ENCODE measurements at regions not wholly inside any gene's neighbourhood (a gene's known extent, or its start where the extent isn't known, plus 50 kb on each side); places are given as distances from the start of the nearest gene placed in this dataset.

GRCh38 chr11:80173371-80174136 is 732.7 kb upstream of the TENM4 start:
- DNase-seq: no peak

GRCh38 chr11:80168796-80169195 is 728.0 kb upstream of the TENM4 start:
- no peak for DNase-seq

GRCh38 chr11:80167766-80168165 is 726.9 kb upstream of the TENM4 start:
- no peak for DNase-seq

- no peak for DNase-seq
Observed at GRCh38 chr11:80165744-80166143, 724.9 kb upstream of the TENM4 start.

- DNase-seq: no peak
Observed at GRCh38 chr11:80163441-80163840, 722.6 kb upstream of the TENM4 start.

GRCh38 chr11:80163011-80163410 is 722.2 kb upstream of the TENM4 start:
- no peak for DNase-seq

- no peak for DNase-seq
Observed at GRCh38 chr11:80162387-80162786, 721.6 kb upstream of the TENM4 start.

GRCh38 chr11:80157447-80157846 is 716.6 kb upstream of the TENM4 start:
- no peak for DNase-seq

GRCh38 chr11:80156062-80156461 is 715.2 kb upstream of the TENM4 start:
- DNase-seq: no peak

- DNase-seq: no peak
Observed at GRCh38 chr11:80155412-80156017, 714.7 kb upstream of the TENM4 start.

- DNase-seq: no peak
Observed at GRCh38 chr11:80146232-80146631, 705.4 kb upstream of the TENM4 start.

- DNase-seq: no peak
Observed at GRCh38 chr11:80144897-80145594, 704.2 kb upstream of the TENM4 start.

GRCh38 chr11:80136991-80137390 is 696.2 kb upstream of the TENM4 start:
- no peak for DNase-seq

GRCh38 chr11:80129396-80129795 is 688.6 kb upstream of the TENM4 start:
- DNase-seq: no peak

- DNase-seq: no peak
Observed at GRCh38 chr11:80122211-80122610, 681.4 kb upstream of the TENM4 start.

GRCh38 chr11:80118073-80118472 is 677.2 kb upstream of the TENM4 start:
- no peak for DNase-seq

GRCh38 chr11:80116796-80117195 is 676.0 kb upstream of the TENM4 start:
- DNase-seq: no peak

GRCh38 chr11:80109652-80110051 is 668.8 kb upstream of the TENM4 start:
- no peak for DNase-seq

- DNase-seq: no peak
Observed at GRCh38 chr11:80109031-80109430, 668.2 kb upstream of the TENM4 start.

GRCh38 chr11:80107415-80107814 is 666.6 kb upstream of the TENM4 start:
- DNase-seq: no peak

- DNase-seq: no peak
Observed at GRCh38 chr11:80104191-80104590, 663.4 kb upstream of the TENM4 start.

GRCh38 chr11:80103142-80103859 is 662.5 kb upstream of the TENM4 start:
- DNase-seq: no peak

- no peak for DNase-seq
Observed at GRCh38 chr11:80097146-80097545, 656.3 kb upstream of the TENM4 start.
